ENCODE measurements at regions not wholly inside any gene's neighbourhood (a gene's known extent, or its start where the extent isn't known, plus 50 kb on each side); places are given as distances from the start of the nearest gene placed in this dataset.
"Not testable (repeated sequence)": the region's sequence is repeated elsewhere in the genome, so short reads cannot be mapped to it uniquely, and the experiment has no call there.

GRCh38 chr2:53505826-53506225 is 261.8 kb upstream of the CHAC2 start:
- FAIRE-seq: no peak
- TF ChIP-seq TAF1 (IDR thresholded peaks at IDR 0.05; ENCODE audit: low read depth, low read length): no peak
- no peak for TF ChIP-seq SPI1 (IDR thresholded peaks at IDR 0.05; ENCODE audit: low read depth, low read length)
- no peak for TF ChIP-seq POLR2AphosphoS5 (IDR thresholded peaks at IDR 0.05; ENCODE audit: low read depth, low read length)
- TF ChIP-seq POLR2A (IDR thresholded peaks at IDR 0.05; ENCODE audit: low read depth, low read length): no peak
- no peak for TF ChIP-seq POU2F2 (IDR thresholded peaks at IDR 0.05; ENCODE audit: low read depth, low read length)
- TF ChIP-seq PAX5 (IDR thresholded peaks at IDR 0.05; ENCODE audit: insufficient read depth, low read length, severe bottlenecking): no peak
- no peak for DNase-seq (ENCODE audit: insufficient read length, low spot score)

- DNase-seq (ENCODE audit: insufficient read length, low spot score): no peak
- FAIRE-seq: no peak
- no peak for TF ChIP-seq PAX5 (IDR thresholded peaks at IDR 0.05; ENCODE audit: insufficient read depth, low read length, severe bottlenecking)
- TF ChIP-seq POLR2A (IDR thresholded peaks at IDR 0.05; ENCODE audit: low read depth, low read length): no peak
These were observed 263.1 kb upstream of the CHAC2 start for GRCh38 chr2:53504507-53504906.

GRCh38 chr2:53500181-53500580 is 267.4 kb upstream of the CHAC2 start:
- DNase-seq (ENCODE audit: insufficient read length, low spot score) (no peak), FAIRE-seq (no peak)
- TF ChIP-seq PAX5 (IDR thresholded peaks at IDR 0.05; ENCODE audit: insufficient read depth, low read length, severe bottlenecking) (no peak), POLR2A (IDR thresholded peaks at IDR 0.05; ENCODE audit: low read depth, low read length) (no peak), TAF1 (IDR thresholded peaks at IDR 0.05; ENCODE audit: low read depth, low read length) (no peak), POLR2AphosphoS5 (IDR thresholded peaks at IDR 0.05; ENCODE audit: low read depth, low read length) (no peak), SPI1 (IDR thresholded peaks at IDR 0.05; ENCODE audit: low read depth, low read length) (no peak), POU2F2 (IDR thresholded peaks at IDR 0.05; ENCODE audit: low read depth, low read length) (no peak)

- DNase-seq (ENCODE audit: insufficient read length, low spot score) (no peak), FAIRE-seq (no peak)
- TF ChIP-seq POLR2A (IDR thresholded peaks at IDR 0.05; ENCODE audit: low read depth, low read length): no peak
- TF ChIP-seq POU2F2 (IDR thresholded peaks at IDR 0.05; ENCODE audit: low read depth, low read length): no peak
- TF ChIP-seq TAF1 (IDR thresholded peaks at IDR 0.05; ENCODE audit: low read depth, low read length): no peak
- no peak for TF ChIP-seq SPI1 (IDR thresholded peaks at IDR 0.05; ENCODE audit: low read depth, low read length)
- no peak for TF ChIP-seq POLR2AphosphoS5 (IDR thresholded peaks at IDR 0.05; ENCODE audit: low read depth, low read length)
- no peak for TF ChIP-seq PAX5 (IDR thresholded peaks at IDR 0.05; ENCODE audit: insufficient read depth, low read length, severe bottlenecking)
These were observed 269.4 kb upstream of the CHAC2 start for GRCh38 chr2:53498210-53498609.

GRCh38 chr2:53497020-53497419 is 270.6 kb upstream of the CHAC2 start:
- no peak for TF ChIP-seq POU2F2 (IDR thresholded peaks at IDR 0.05; ENCODE audit: low read depth, low read length)
- no peak for TF ChIP-seq SPI1 (IDR thresholded peaks at IDR 0.05; ENCODE audit: low read depth, low read length)
- no peak for TF ChIP-seq PAX5 (IDR thresholded peaks at IDR 0.05; ENCODE audit: insufficient read depth, low read length, severe bottlenecking)
- no peak for TF ChIP-seq POLR2A (IDR thresholded peaks at IDR 0.05; ENCODE audit: low read depth, low read length)
- TF ChIP-seq TAF1 (IDR thresholded peaks at IDR 0.05; ENCODE audit: low read depth, low read length): no peak
- no peak for TF ChIP-seq POLR2AphosphoS5 (IDR thresholded peaks at IDR 0.05; ENCODE audit: low read depth, low read length)
- no peak for DNase-seq (ENCODE audit: insufficient read length, low spot score)
- no peak for FAIRE-seq

- DNase-seq (ENCODE audit: insufficient read length, low spot score) (no peak), FAIRE-seq (no peak)
- TF ChIP-seq POU2F2 (IDR thresholded peaks at IDR 0.05; ENCODE audit: low read depth, low read length) (no peak), TAF1 (IDR thresholded peaks at IDR 0.05; ENCODE audit: low read depth, low read length) (no peak), POLR2A (IDR thresholded peaks at IDR 0.05; ENCODE audit: low read depth, low read length) (no peak), SPI1 (IDR thresholded peaks at IDR 0.05; ENCODE audit: low read depth, low read length) (no peak), PAX5 (IDR thresholded peaks at IDR 0.05; ENCODE audit: insufficient read depth, low read length, severe bottlenecking) (no peak), POLR2AphosphoS5 (IDR thresholded peaks at IDR 0.05; ENCODE audit: low read depth, low read length) (no peak)
These were observed 274.4 kb upstream of the CHAC2 start for GRCh38 chr2:53493210-53493609.

GRCh38 chr2:53490659-53491058 is 276.9 kb upstream of the CHAC2 start:
- no peak for TF ChIP-seq POLR2AphosphoS5 (IDR thresholded peaks at IDR 0.05; ENCODE audit: low read depth, low read length)
- no peak for TF ChIP-seq SPI1 (IDR thresholded peaks at IDR 0.05; ENCODE audit: low read depth, low read length)
- TF ChIP-seq POLR2A (IDR thresholded peaks at IDR 0.05; ENCODE audit: low read depth, low read length): no peak
- no peak for TF ChIP-seq POU2F2 (IDR thresholded peaks at IDR 0.05; ENCODE audit: low read depth, low read length)
- no peak for TF ChIP-seq PAX5 (IDR thresholded peaks at IDR 0.05; ENCODE audit: insufficient read depth, low read length, severe bottlenecking)
- TF ChIP-seq TAF1 (IDR thresholded peaks at IDR 0.05; ENCODE audit: low read depth, low read length): no peak
- no peak for FAIRE-seq
- no peak for DNase-seq (ENCODE audit: insufficient read length, low spot score)

- not testable (repeated sequence) for DNase-seq (ENCODE audit: insufficient read length, low spot score); FAIRE-seq
These were observed 281.3 kb upstream of the CHAC2 start for GRCh38 chr2:53486185-53486899.

GRCh38 chr2:53485021-53485728 is 282.4 kb upstream of the CHAC2 start:
- no peak for TF ChIP-seq POLR2A (IDR thresholded peaks at IDR 0.05; ENCODE audit: low read depth, low read length)
- no peak for FAIRE-seq

GRCh38 chr2:53484531-53484930 is 283.1 kb upstream of the CHAC2 start:
- TF ChIP-seq TAF1 (IDR thresholded peaks at IDR 0.05; ENCODE audit: low read depth, low read length): no peak
- TF ChIP-seq POLR2A (IDR thresholded peaks at IDR 0.05; ENCODE audit: low read depth, low read length): no peak
- no peak for TF ChIP-seq PAX5 (IDR thresholded peaks at IDR 0.05; ENCODE audit: insufficient read depth, low read length, severe bottlenecking)
- no peak for TF ChIP-seq SPI1 (IDR thresholded peaks at IDR 0.05; ENCODE audit: low read depth, low read length)
- TF ChIP-seq POLR2AphosphoS5 (IDR thresholded peaks at IDR 0.05; ENCODE audit: low read depth, low read length): no peak
- TF ChIP-seq POU2F2 (IDR thresholded peaks at IDR 0.05; ENCODE audit: low read depth, low read length): no peak
- DNase-seq (ENCODE audit: insufficient read length, low spot score) (no peak), FAIRE-seq (no peak)

More at GRCh38 chr2:53485021-53485728, 282.4 kb upstream of the CHAC2 start:
- no peak for DNase-seq (ENCODE audit: insufficient read length, low spot score)

Measured in GM12891 (cell line).